ENCODE measurements at regions not wholly inside any gene's neighbourhood (a gene's known extent, or its start where the extent isn't known, plus 50 kb on each side); places are given as distances from the start of the nearest gene placed in this dataset.

- Histone ChIP-seq H3K27ac (ENCODE audit: low read depth) (no peak overlapping the region), H3K79me2 (replicated peaks; ENCODE audit: insufficient read depth) (no peaks in the 10 kb centered on the region), H3K27me3 (ENCODE audit: insufficient read depth) (no peaks in the 10 kb centered on the region), H2AFZ (0 out of 2 replicates have a peak overlapping the region, but pooled peaks have one; percentile 63), H3F3A (replicated peaks; ENCODE audit: low read depth) (no peaks in the 10 kb centered on the region), H3K9me2 (ENCODE audit: insufficient read depth) (0 out of 2 replicates have a peak, but pooled peaks cover 3% of the 10 kb centered on the region), H3K4me1 (ENCODE audit: insufficient read depth) (peaks cover 20% of the 10 kb centered on the region; the same call in 1 of the 2 replicates), H3K4me3 (no peak overlapping the region), H3K4me2 (no peak overlapping the region), H3K36me3 (ENCODE audit: insufficient read depth) (no peaks in the 10 kb centered on the region), H4K20me1 (replicated peaks; ENCODE audit: insufficient read depth) (no peaks in the 10 kb centered on the region)
- Mint-ChIP-seq H3K36me3 (ENCODE audit: low read depth) (peaks cover 4% of the 10 kb centered on the region; the same call in 2 of the 3 replicates), H3K27me3 (ENCODE audit: insufficient read depth, low read depth, poor library complexity) (peaks cover 2% of the 10 kb centered on the region), H3K27ac (no peak overlapping the region), H3K9me3 (peaks cover 10% of the 10 kb centered on the region; the same call in 2 of the 3 replicates), H3K4me1 (peaks cover 15% of the 10 kb centered on the region), H3K4me3 (no peak overlapping the region)
- ATAC-seq (no peak), DNase-seq (ENCODE audit: low spot score) (no peak)
- no peak for TF ChIP-seq NANOG (IDR thresholded peaks at IDR 0.05; ENCODE audit: borderline replicate concordance)
Measured at GRCh38 chr15:95825671-95826411, 504.7 kb upstream of the NR2F2 start.

- Mint-ChIP-seq H3K4me1 (peaks cover 15% of the 10 kb centered on the region), H3K27ac (no peak overlapping the region), H3K27me3 (ENCODE audit: insufficient read depth, low read depth, poor library complexity) (peaks cover 2% of the 10 kb centered on the region), H3K36me3 (ENCODE audit: low read depth) (peaks cover 4% of the 10 kb centered on the region; the same call in 2 of the 3 replicates), H3K9me3 (peaks cover 10% of the 10 kb centered on the region; the same call in 2 of the 3 replicates), H3K4me3 (no peak overlapping the region)
- H2AFZ ChIP-seq, result no peak overlapping the region
- ATAC-seq (peak; percentile 54; the same call in 2 of the 3 replicates), DNase-seq (ENCODE audit: low spot score) (peak; percentile 42)
- H3K9me2 ChIP-seq (ENCODE audit: insufficient read depth), result 0 out of 2 replicates have a peak, but pooled peaks cover 3% of the 10 kb centered on the region
- H3K4me3 ChIP-seq, result no peak overlapping the region
- no peaks in the 10 kb centered on the region for H3K27me3 ChIP-seq (ENCODE audit: insufficient read depth)
- no peak overlapping the region for H3K27ac ChIP-seq (ENCODE audit: low read depth)
- peak; percentile 36 to 52 for TF ChIP-seq CTCF (conservative IDR thresholded peaks at IDR 0.05; ENCODE audit: low read depth in 2 of 2)
- TF ChIP-seq NANOG (IDR thresholded peaks at IDR 0.05; ENCODE audit: borderline replicate concordance), result no peak
- TF ChIP-seq POLR2AphosphoS5 (IDR thresholded peaks at IDR 0.05; ENCODE audit: low read depth), result no peak
- TF ChIP-seq CREB1 (CRISPR knock-in tag; IDR thresholded peaks at IDR 0.05; ENCODE audit: low read depth), result no peak
- no peak for TF ChIP-seq REST (IDR thresholded peaks at IDR 0.05; ENCODE audit: unreplicated experiment)
- peak; percentile 82 for TF ChIP-seq ZNF462 (CRISPR knock-in tag; IDR thresholded peaks at IDR 0.05)
- no peaks in the 10 kb centered on the region for H3K79me2 ChIP-seq (replicated peaks; ENCODE audit: insufficient read depth)
- H3K36me3 ChIP-seq (ENCODE audit: insufficient read depth), result no peaks in the 10 kb centered on the region
- H3K4me1 ChIP-seq (ENCODE audit: insufficient read depth), result peaks cover 20% of the 10 kb centered on the region; the same call in 1 of the 2 replicates
- H3K4me2 ChIP-seq, result no peak overlapping the region
- H4K20me1 ChIP-seq (replicated peaks; ENCODE audit: insufficient read depth), result no peaks in the 10 kb centered on the region
- H3F3A ChIP-seq (replicated peaks; ENCODE audit: low read depth), result no peaks in the 10 kb centered on the region
Measured at GRCh38 chr15:95826412-95827195, 503.9 kb upstream of the NR2F2 start.
